NCI-H524 (cell line): ENCODE measurements at regions not wholly inside any gene's neighbourhood (a gene's known extent, or its start where the extent isn't known, plus 50 kb on each side); places are given as distances from the start of the nearest gene placed in this dataset.

Experiments
- DNase-seq, 2 experiments: peaks; one replicate each; lab custom pipeline; 2025; lab: John Stamatoyannopoulos, UW

GRCh38 chr16:86914876-86915717 is 336.7 kb downstream of the FOXL1 start:
- no peak for DNase-seq

- no peak for DNase-seq
These were observed 339.4 kb downstream of the FOXL1 start for GRCh38 chr16:86917471-86918365.

- no peak for DNase-seq
These were observed 340.3 kb downstream of the FOXL1 start for GRCh38 chr16:86918637-86919036.

- DNase-seq: no peak
These were observed 340.7 kb downstream of the FOXL1 start for GRCh38 chr16:86919078-86919477.

GRCh38 chr16:86919578-86920305 is 341.4 kb downstream of the FOXL1 start:
- DNase-seq: peak in 1 of 2 experiments; percentile 46

GRCh38 chr16:86921289-86921688 is 342.9 kb downstream of the FOXL1 start:
- no peak for DNase-seq

- DNase-seq: no peak
These were observed 344.0 kb downstream of the FOXL1 start for GRCh38 chr16:86922311-86922710.

GRCh38 chr16:86923656-86924055 is 345.3 kb downstream of the FOXL1 start:
- no peak for DNase-seq

GRCh38 chr16:86924537-86924936 is 346.2 kb downstream of the FOXL1 start:
- no peak for DNase-seq

GRCh38 chr16:86925067-86925791 is 346.9 kb downstream of the FOXL1 start:
- DNase-seq: peak in 1 of 2 experiments; percentile 26

GRCh38 chr16:86926181-86927094 is 348.1 kb downstream of the FOXL1 start:
- DNase-seq: no peak

GRCh38 chr16:86927699-86928098 is 349.4 kb downstream of the FOXL1 start:
- no peak for DNase-seq

- DNase-seq: no peak
These were observed 350.2 kb downstream of the FOXL1 start for GRCh38 chr16:86928523-86929011.

GRCh38 chr16:86929057-86929871 is 350.9 kb downstream of the FOXL1 start:
- DNase-seq: no peak

- DNase-seq: no peak
These were observed 351.7 kb downstream of the FOXL1 start for GRCh38 chr16:86930001-86930400.

GRCh38 chr16:86930663-86931373 is 352.5 kb downstream of the FOXL1 start:
- no peak for DNase-seq

- DNase-seq: no peak
These were observed 353.1 kb downstream of the FOXL1 start for GRCh38 chr16:86931410-86931941.
